ENCODE measurements at regions not wholly inside any gene's neighbourhood (a gene's known extent, or its start where the extent isn't known, plus 50 kb on each side); places are given as distances from the start of the nearest gene placed in this dataset.
A peak's percentile ranks its signal among the peaks of the same experiment; 100 is the strongest.

DNA sequence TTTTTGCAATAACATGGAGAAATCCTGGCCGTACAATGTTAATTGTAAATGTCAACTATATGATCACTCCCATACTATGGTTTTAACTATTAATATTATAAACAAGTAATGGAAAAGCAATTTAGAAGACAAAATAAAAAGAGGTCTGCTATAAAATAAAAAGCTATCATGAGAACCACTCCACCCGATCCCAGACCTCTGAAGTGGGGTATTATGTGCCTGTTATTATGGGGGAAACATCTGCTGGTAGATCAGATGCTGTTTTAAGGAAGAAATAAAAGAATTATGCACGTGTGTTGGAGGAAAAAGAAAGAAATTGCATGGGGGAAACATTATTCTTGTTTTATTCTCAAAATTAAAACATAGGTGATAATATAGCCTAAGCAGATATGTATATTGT lies 615.7 kb upstream of the ARID1B start:
- no peaks in the 10 kb centered on the region for H3K9me3 Mint-ChIP-seq
- H3K27ac Mint-ChIP-seq: no peak overlapping the region

GRCh38 chr6:156160795-156161165 lies 616.4 kb upstream of the ARID1B start:
- Mint-ChIP-seq H3K4me3 (no peak overlapping the region), H3K9me3 (no peaks in the 10 kb centered on the region), H3K27ac (no peak overlapping the region), H3K4me1 (peaks cover 18 to 37% of the 10 kb centered on the region in 2 donors), H3K36me3 (no peaks in the 10 kb centered on the region), H3K27me3 (no peaks in the 10 kb centered on the region)
- ATAC-seq (replicated peaks): no peak
- DNase-seq: no peak

More for the DNA sequence above, 615.7 kb upstream of the ARID1B start:
- Mint-ChIP-seq H3K4me3 (no peak overlapping the region), H3K4me1 (peaks cover 18 to 34% of the 10 kb centered on the region in 2 donors), H3K27me3 (no peaks in the 10 kb centered on the region), H3K36me3 (no peaks in the 10 kb centered on the region)
- ATAC-seq (replicated peaks) (no peak), DNase-seq (no peak)

DNA sequence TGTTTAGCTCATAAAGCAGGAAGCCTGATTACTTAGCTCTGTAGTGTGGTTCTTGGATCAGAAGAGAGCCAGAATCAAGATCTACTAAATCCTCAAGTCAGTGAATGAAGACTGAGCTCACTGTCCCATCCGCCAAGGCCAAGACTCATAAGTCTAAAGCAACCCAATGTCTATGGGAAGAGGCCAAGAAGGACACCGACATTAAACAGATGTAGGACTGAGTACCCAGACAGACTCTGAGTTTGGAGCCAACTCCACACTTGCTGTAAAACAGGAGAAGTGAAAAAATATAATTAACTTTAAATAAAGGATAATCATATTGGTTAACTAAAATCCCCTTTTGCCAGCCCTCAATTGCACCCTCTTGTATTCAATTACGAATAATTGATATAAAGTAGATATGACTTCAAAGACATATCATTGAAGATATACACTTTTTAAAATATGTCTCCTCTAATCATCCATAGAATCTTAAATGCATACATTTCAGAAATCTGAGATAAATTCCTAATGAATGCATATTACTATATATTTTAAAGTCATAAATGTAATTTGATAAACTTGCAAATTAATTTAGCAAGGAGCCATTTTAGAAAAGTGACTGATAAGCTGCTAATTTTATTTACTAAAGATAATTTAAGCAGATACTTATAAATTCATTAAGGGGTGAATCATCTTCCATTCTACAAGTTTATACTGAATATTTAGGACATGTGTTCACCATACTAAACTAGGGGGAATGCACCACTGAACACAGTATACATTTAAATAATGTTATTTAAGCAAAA lies 617.0 kb upstream of the ARID1B start:
- no peak for ATAC-seq (replicated peaks)
- no peak for DNase-seq
- H3K9me3 Mint-ChIP-seq: no peaks in the 10 kb centered on the region
- H3K4me1 Mint-ChIP-seq: peaks cover 18 to 37% of the 10 kb centered on the region in 2 donors
- no peak overlapping the region for H3K4me3 Mint-ChIP-seq
- no peak overlapping the region for H3K27ac Mint-ChIP-seq
- H3K36me3 Mint-ChIP-seq: no peaks in the 10 kb centered on the region
- H3K27me3 Mint-ChIP-seq: no peaks in the 10 kb centered on the region

- no peaks in the 10 kb centered on the region for H3K36me3 Mint-ChIP-seq
- no peak overlapping the region for H3K27ac Mint-ChIP-seq
- ATAC-seq (replicated peaks) (peak; percentile 29 to 65), DNase-seq (no peak)
- H3K27me3 Mint-ChIP-seq: no peaks in the 10 kb centered on the region
- H3K4me3 Mint-ChIP-seq: peak overlapping the region in 1 of 2 donors; percentile 11
- H3K9me3 Mint-ChIP-seq: peaks cover 0 to 3% of the 10 kb centered on the region in 2 donors
- peaks cover 19 to 24% of the 10 kb centered on the region in 2 donors for H3K4me1 Mint-ChIP-seq
Observed at GRCh38 chr6:156154896-156155295, 622.3 kb upstream of the ARID1B start.

GRCh38 chr6:156150391-156150790 lies 626.8 kb upstream of the ARID1B start:
- peaks cover 11 to 13% of the 10 kb centered on the region in 2 donors for H3K4me1 Mint-ChIP-seq
- DNase-seq: no peak
- no peaks in the 10 kb centered on the region for H3K27me3 Mint-ChIP-seq
- peaks cover 7 to 13% of the 10 kb centered on the region in 2 donors for H3K36me3 Mint-ChIP-seq
- peaks cover 0 to 10% of the 10 kb centered on the region in 2 donors for H3K9me3 Mint-ChIP-seq
- no peak overlapping the region for H3K27ac Mint-ChIP-seq
- no peak for ATAC-seq (replicated peaks)
- H3K4me3 Mint-ChIP-seq: no peak overlapping the region

GRCh38 chr6:156146891-156147290 lies 630.3 kb upstream of the ARID1B start:
- H3K27ac Mint-ChIP-seq: no peak overlapping the region
- no peaks in the 10 kb centered on the region for H3K4me1 Mint-ChIP-seq
- H3K36me3 Mint-ChIP-seq: peaks cover 17 to 27% of the 10 kb centered on the region in 2 donors
- H3K4me3 Mint-ChIP-seq: no peak overlapping the region
- ATAC-seq (replicated peaks): no peak
- DNase-seq: no peak
- peaks cover 0 to 5% of the 10 kb centered on the region in 2 donors for H3K27me3 Mint-ChIP-seq
- peaks cover 15 to 25% of the 10 kb centered on the region in 2 donors for H3K9me3 Mint-ChIP-seq

GRCh38 chr6:156131221-156131903 lies 645.8 kb upstream of the ARID1B start:
- Mint-ChIP-seq H3K36me3 (peaks cover 3 to 12% of the 10 kb centered on the region in 2 donors), H3K27ac (peak overlapping the region; percentile 90), H3K9me3 (peaks cover 10 to 16% of the 10 kb centered on the region in 2 donors), H3K4me3 (peak overlapping the region; percentile 30 to 60), H3K27me3 (peaks cover 0 to 4% of the 10 kb centered on the region in 2 donors), H3K4me1 (peaks cover 5 to 9% of the 10 kb centered on the region in 2 donors)
- ATAC-seq (replicated peaks) (peak; percentile 100), DNase-seq (peak; percentile 50)

DNA sequence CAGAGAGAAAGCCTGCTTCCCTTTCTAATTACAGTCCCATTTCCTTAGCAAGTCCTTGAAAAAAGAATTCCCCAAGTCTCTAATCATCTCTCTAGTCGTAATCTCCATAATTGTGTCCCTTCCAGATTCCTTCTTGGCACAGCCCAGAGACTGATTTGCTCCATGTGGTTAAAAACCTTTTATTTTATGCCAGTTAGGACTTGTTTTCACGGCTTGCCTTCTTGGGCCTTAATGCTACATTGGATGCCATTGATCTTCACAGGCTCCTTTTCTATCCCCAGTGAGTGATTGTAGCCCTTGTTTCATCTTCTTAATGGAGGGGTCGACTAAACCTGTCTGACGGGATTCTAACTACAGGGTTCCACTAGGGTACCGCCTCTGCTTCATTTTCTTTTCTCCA lies 650.6 kb upstream of the ARID1B start:
- Mint-ChIP-seq H3K27ac (no peak overlapping the region), H3K36me3 (peaks cover 0 to 3% of the 10 kb centered on the region in 2 donors), H3K4me3 (no peak overlapping the region), H3K9me3 (peaks cover 0 to 2% of the 10 kb centered on the region in 2 donors), H3K27me3 (peaks cover 0 to 4% of the 10 kb centered on the region in 2 donors), H3K4me1 (peaks cover 8% of the 10 kb centered on the region in 2 donors)
- ATAC-seq (replicated peaks): no peak
- no peak for DNase-seq

DNA sequence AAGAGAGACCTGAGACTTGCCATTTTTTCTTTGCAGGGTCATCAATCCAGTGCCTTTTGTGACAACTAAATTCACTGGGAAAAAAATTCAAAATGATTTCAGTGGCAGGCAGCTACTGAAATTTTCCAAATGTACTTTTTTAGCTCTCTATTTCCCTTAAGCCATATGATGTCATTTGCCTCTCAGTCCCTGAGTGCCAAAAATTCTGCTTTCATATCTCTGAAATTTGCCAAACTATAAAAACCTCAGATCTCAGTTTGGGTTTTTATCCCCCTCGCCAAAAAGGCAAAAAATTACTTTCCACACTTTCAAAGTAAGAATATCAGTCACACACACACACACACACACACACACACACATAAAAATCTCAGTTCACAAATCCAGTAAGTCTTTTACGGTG lies 651.3 kb upstream of the ARID1B start:
- no peaks in the 10 kb centered on the region for H3K9me3 Mint-ChIP-seq
- DNase-seq (no peak), ATAC-seq (replicated peaks) (no peak)
- no peak overlapping the region for H3K4me3 Mint-ChIP-seq
- H3K27ac Mint-ChIP-seq: no peak overlapping the region
- H3K36me3 Mint-ChIP-seq: no peaks in the 10 kb centered on the region
- peaks cover 1 to 3% of the 10 kb centered on the region in 2 donors for H3K4me1 Mint-ChIP-seq
- H3K27me3 Mint-ChIP-seq: peaks cover 0 to 4% of the 10 kb centered on the region in 2 donors

DNA sequence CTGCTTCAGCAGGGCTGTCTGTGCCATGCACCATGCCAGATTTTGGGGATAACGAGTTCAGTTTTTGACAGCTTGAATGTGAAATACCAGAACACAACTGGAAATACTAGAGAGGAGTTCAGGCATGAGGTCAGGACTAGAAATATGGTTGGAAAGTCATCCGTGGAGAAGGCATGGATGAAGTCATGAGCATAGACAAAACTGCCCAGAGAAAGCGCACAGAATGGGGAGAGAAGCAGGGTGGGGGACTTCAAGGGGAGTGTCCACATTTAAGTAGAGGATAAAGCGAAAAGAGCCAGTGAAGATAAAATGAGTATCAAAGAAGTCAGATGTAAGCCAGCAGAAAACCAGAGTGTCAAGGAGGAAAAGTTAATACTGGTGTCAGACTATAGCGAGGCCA lies 653.4 kb upstream of the ARID1B start:
- no peak for ATAC-seq (replicated peaks)
- H3K27me3 Mint-ChIP-seq: no peaks in the 10 kb centered on the region
- DNase-seq: no peak
- H3K9me3 Mint-ChIP-seq: no peaks in the 10 kb centered on the region
- H3K4me1 Mint-ChIP-seq: peaks cover 0 to 3% of the 10 kb centered on the region in 2 donors
- H3K27ac Mint-ChIP-seq: no peak overlapping the region
- no peaks in the 10 kb centered on the region for H3K36me3 Mint-ChIP-seq
- no peak overlapping the region for H3K4me3 Mint-ChIP-seq

DNA sequence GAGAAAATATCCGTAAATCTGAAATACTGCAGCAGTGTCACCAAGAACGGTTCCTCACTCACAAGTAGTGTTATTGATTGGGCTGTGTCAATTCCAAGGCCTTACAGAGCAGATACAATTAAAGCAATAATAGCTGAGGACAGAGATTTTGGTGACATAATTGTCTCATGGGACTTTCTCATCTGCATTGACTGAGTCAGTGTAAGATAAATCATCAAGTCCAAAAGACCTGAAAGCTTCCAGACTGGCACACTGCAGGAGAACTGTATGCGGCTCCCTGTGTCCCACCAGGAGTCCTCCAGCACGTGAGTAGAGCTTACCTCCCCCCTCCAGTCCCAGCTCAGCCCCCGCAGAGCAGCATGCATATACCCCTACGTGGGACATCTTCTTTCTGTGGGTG lies 655.2 kb upstream of the ARID1B start:
- ATAC-seq (replicated peaks): no peak
- Mint-ChIP-seq H3K4me1 (peaks cover 0 to 3% of the 10 kb centered on the region in 2 donors), H3K9me3 (no peaks in the 10 kb centered on the region), H3K27me3 (no peaks in the 10 kb centered on the region), H3K27ac (no peak overlapping the region), H3K4me3 (no peak overlapping the region), H3K36me3 (no peaks in the 10 kb centered on the region)
- no peak for DNase-seq

DNA sequence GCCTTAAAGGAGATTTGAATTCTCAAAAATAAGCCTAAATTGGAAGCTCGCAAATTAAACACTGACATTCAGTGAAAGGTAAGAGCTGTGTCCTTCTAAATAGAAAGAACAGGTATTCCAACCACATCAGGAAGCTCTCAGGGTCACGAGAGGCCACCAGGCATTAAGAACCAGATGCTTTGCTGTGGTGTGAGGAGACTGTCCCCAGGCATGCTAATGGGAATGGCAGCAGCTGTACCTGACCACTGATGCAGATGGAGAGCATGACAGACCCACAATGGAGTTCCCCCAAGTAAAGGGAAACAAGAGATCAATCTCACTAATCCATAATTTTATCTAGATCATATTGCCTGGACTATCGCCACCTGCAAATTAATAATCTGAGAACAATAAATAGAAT lies 658.9 kb upstream of the NOX3 start:
- H3K27ac Mint-ChIP-seq: no peak overlapping the region

GRCh38 chr6:156113631-156114030 lies 658.0 kb upstream of the NOX3 start:
- Mint-ChIP-seq H3K9me3 (peaks cover 0 to 3% of the 10 kb centered on the region in 2 donors), H3K27ac (no peak overlapping the region), H3K36me3 (no peaks in the 10 kb centered on the region), H3K4me1 (peaks cover 5 to 8% of the 10 kb centered on the region in 2 donors), H3K4me3 (no peak overlapping the region), H3K27me3 (no peaks in the 10 kb centered on the region)
- no peak for DNase-seq
- ATAC-seq (replicated peaks): no peak

More for the DNA sequence above, 658.9 kb upstream of the NOX3 start:
- Mint-ChIP-seq H3K9me3 (peaks cover 0 to 3% of the 10 kb centered on the region in 2 donors), H3K4me1 (peaks cover 2 to 3% of the 10 kb centered on the region in 2 donors), H3K27me3 (no peaks in the 10 kb centered on the region), H3K4me3 (no peak overlapping the region), H3K36me3 (no peaks in the 10 kb centered on the region)
- ATAC-seq (replicated peaks) (no peak), DNase-seq (no peak)

GRCh38 chr6:156111913-156112312 lies 656.3 kb upstream of the NOX3 start:
- no peaks in the 10 kb centered on the region for H3K36me3 Mint-ChIP-seq
- H3K4me3 Mint-ChIP-seq: no peak overlapping the region
- peaks cover 0 to 3% of the 10 kb centered on the region in 2 donors for H3K9me3 Mint-ChIP-seq
- no peak overlapping the region for H3K27ac Mint-ChIP-seq
- DNase-seq (no peak), ATAC-seq (replicated peaks) (no peak)
- peaks cover 5 to 8% of the 10 kb centered on the region in 2 donors for H3K4me1 Mint-ChIP-seq
- no peaks in the 10 kb centered on the region for H3K27me3 Mint-ChIP-seq

GRCh38 chr6:156110249-156110648 lies 654.6 kb upstream of the NOX3 start:
- ATAC-seq (replicated peaks) (no peak), DNase-seq (no peak)
- no peaks in the 10 kb centered on the region for H3K27me3 Mint-ChIP-seq
- H3K4me3 Mint-ChIP-seq: no peak overlapping the region
- no peaks in the 10 kb centered on the region for H3K9me3 Mint-ChIP-seq
- no peak overlapping the region for H3K27ac Mint-ChIP-seq
- no peaks in the 10 kb centered on the region for H3K36me3 Mint-ChIP-seq
- H3K4me1 Mint-ChIP-seq: peaks cover 5 to 8% of the 10 kb centered on the region in 2 donors
